COLO668 (cell line): ENCODE measurements at regions not wholly inside any gene's neighbourhood (a gene's known extent, or its start where the extent isn't known, plus 50 kb on each side); places are given as distances from the start of the nearest gene placed in this dataset.

Experiments
- DNase-seq: peaks from one replicate; lab custom pipeline; 2025; ENCODE audit not compliant: unreplicated experiment; lab: John Stamatoyannopoulos, UW

GRCh38 chr15:31953478-31953877 lies 76.8 kb upstream of the CHRNA7 start:
- DNase-seq: no peak

- DNase-seq: no peak
Measured at GRCh38 chr15:31954374-31955172, 75.7 kb upstream of the CHRNA7 start.

GRCh38 chr15:31955734-31956133 lies 74.6 kb upstream of the CHRNA7 start:
- DNase-seq: no peak

- no peak for DNase-seq
Measured at GRCh38 chr15:31957581-31957980, 72.7 kb upstream of the CHRNA7 start.

GRCh38 chr15:31964586-31965307 lies 65.6 kb upstream of the CHRNA7 start:
- DNase-seq: no peak

- no peak for DNase-seq
Measured at GRCh38 chr15:31970007-31970406, 60.3 kb upstream of the CHRNA7 start.

- no peak for DNase-seq
Measured at GRCh38 chr15:31973197-31973596, 57.1 kb upstream of the CHRNA7 start.

GRCh38 chr15:31974154-31974794 lies 56.0 kb upstream of the CHRNA7 start:
- no peak for DNase-seq

GRCh38 chr15:31974855-31975829 lies 55.2 kb upstream of the CHRNA7 start:
- peak; percentile 49 for DNase-seq

- DNase-seq: peak; percentile 49
Measured at GRCh38 chr15:31975830-31976229, 54.5 kb upstream of the CHRNA7 start.

- DNase-seq: no peak
Measured at GRCh38 chr15:31977138-31977537, 53.2 kb upstream of the CHRNA7 start.

GRCh38 chr15:31977812-31978661 lies 52.3 kb upstream of the CHRNA7 start:
- DNase-seq: peak; percentile 54
